ENCODE measurements at regions not wholly inside any gene's neighbourhood (a gene's known extent, or its start where the extent isn't known, plus 50 kb on each side); places are given as distances from the start of the nearest gene placed in this dataset.

- Histone ChIP-seq H3K4me3 (no peak overlapping the region), H3K27ac (no peak overlapping the region), H3K9ac (ENCODE audit: low read depth in 2 of 2, low read length in 2 of 2) (no peak overlapping the region), H3K9me3 (no peaks in the 10 kb centered on the region), H3K36me3 (no peaks in the 10 kb centered on the region), H3K4me1 (no peaks in the 10 kb centered on the region), H3K27me3 (no peaks in the 10 kb centered on the region)
- intact Hi-C loops (cut with DNase I) = no loop called here
- DNase-seq = no peak
- TF ChIP-seq CTCF (IDR thresholded peaks at IDR 0.05) = no peak
Measured at GRCh38 chr21:15620892-15621291, 108.9 kb upstream of the USP25 start.

GRCh38 chr21:15624646-15625045, 105.1 kb upstream of the USP25 start:
- H3K4me1 ChIP-seq = no peaks in the 10 kb centered on the region

GRCh38 chr21:15625363-15625762, 104.4 kb upstream of the USP25 start:
- Histone ChIP-seq H3K9ac (ENCODE audit: low read depth in 2 of 2, low read length in 2 of 2) (no peak overlapping the region), H3K27me3 (no peaks in the 10 kb centered on the region), H3K36me3 (no peaks in the 10 kb centered on the region), H3K4me1 (no peaks in the 10 kb centered on the region), H3K4me3 (no peak overlapping the region), H3K9me3 (no peaks in the 10 kb centered on the region), H3K27ac (no peak overlapping the region)
- no peak for DNase-seq
- TF ChIP-seq CTCF (IDR thresholded peaks at IDR 0.05) = no peak
- intact Hi-C loops (cut with DNase I) = no loop called here

More at GRCh38 chr21:15624646-15625045, 105.1 kb upstream of the USP25 start:
- no peaks in the 10 kb centered on the region for H3K9me3 ChIP-seq
- no peak for DNase-seq
- intact Hi-C loops (cut with DNase I) = no loop called here
- H3K27ac ChIP-seq = no peak overlapping the region
- TF ChIP-seq CTCF (IDR thresholded peaks at IDR 0.05) = no peak
- H3K36me3 ChIP-seq = no peaks in the 10 kb centered on the region
- H3K9ac ChIP-seq (ENCODE audit: low read depth in 2 of 2, low read length in 2 of 2) = no peak overlapping the region
- H3K27me3 ChIP-seq = no peaks in the 10 kb centered on the region
- no peak overlapping the region for H3K4me3 ChIP-seq

GRCh38 chr21:15626031-15626430, 103.8 kb upstream of the USP25 start:
- Histone ChIP-seq H3K27ac (no peak overlapping the region), H3K27me3 (no peaks in the 10 kb centered on the region), H3K36me3 (no peaks in the 10 kb centered on the region), H3K9ac (ENCODE audit: low read depth in 2 of 2, low read length in 2 of 2) (no peak overlapping the region), H3K4me1 (no peaks in the 10 kb centered on the region), H3K9me3 (no peaks in the 10 kb centered on the region), H3K4me3 (no peak overlapping the region)
- DNase-seq = no peak
- no peak for TF ChIP-seq CTCF (IDR thresholded peaks at IDR 0.05)
- intact Hi-C loops (cut with DNase I) = no loop called here

- no peak overlapping the region for H3K4me3 ChIP-seq
- DNase-seq = no peak
- H3K9me3 ChIP-seq = no peaks in the 10 kb centered on the region
- TF ChIP-seq CTCF (IDR thresholded peaks at IDR 0.05) = no peak
- no peak overlapping the region for H3K27ac ChIP-seq
- no peak overlapping the region for H3K9ac ChIP-seq (ENCODE audit: low read depth in 2 of 2, low read length in 2 of 2)
- no peaks in the 10 kb centered on the region for H3K27me3 ChIP-seq
- intact Hi-C loops (cut with DNase I) = no loop called here
- H3K36me3 ChIP-seq = no peaks in the 10 kb centered on the region
- no peaks in the 10 kb centered on the region for H3K4me1 ChIP-seq
Measured at GRCh38 chr21:15627011-15627410, 102.8 kb upstream of the USP25 start.

- TF ChIP-seq CTCF (IDR thresholded peaks at IDR 0.05) = no peak
- H3K9me3 ChIP-seq = no peaks in the 10 kb centered on the region
- no peak overlapping the region for H3K4me3 ChIP-seq
- DNase-seq = no peak
- intact Hi-C loops (cut with DNase I) = no loop called here
- H3K4me1 ChIP-seq = no peaks in the 10 kb centered on the region
- no peak overlapping the region for H3K27ac ChIP-seq
- H3K9ac ChIP-seq (ENCODE audit: low read depth in 2 of 2, low read length in 2 of 2) = no peak overlapping the region
- no peaks in the 10 kb centered on the region for H3K27me3 ChIP-seq
- no peaks in the 10 kb centered on the region for H3K36me3 ChIP-seq
Measured at GRCh38 chr21:15627823-15628222, 102.0 kb upstream of the USP25 start.

Measured in colonic mucosa (tissue), 4 donors.